ENCODE measurements at regions not wholly inside any gene's neighbourhood (a gene's known extent, or its start where the extent isn't known, plus 50 kb on each side); places are given as distances from the start of the nearest gene placed in this dataset.
"Not testable (repeated sequence)": the region's sequence is repeated elsewhere in the genome, so short reads cannot be mapped to it uniquely, and the experiment has no call there.

DNA sequence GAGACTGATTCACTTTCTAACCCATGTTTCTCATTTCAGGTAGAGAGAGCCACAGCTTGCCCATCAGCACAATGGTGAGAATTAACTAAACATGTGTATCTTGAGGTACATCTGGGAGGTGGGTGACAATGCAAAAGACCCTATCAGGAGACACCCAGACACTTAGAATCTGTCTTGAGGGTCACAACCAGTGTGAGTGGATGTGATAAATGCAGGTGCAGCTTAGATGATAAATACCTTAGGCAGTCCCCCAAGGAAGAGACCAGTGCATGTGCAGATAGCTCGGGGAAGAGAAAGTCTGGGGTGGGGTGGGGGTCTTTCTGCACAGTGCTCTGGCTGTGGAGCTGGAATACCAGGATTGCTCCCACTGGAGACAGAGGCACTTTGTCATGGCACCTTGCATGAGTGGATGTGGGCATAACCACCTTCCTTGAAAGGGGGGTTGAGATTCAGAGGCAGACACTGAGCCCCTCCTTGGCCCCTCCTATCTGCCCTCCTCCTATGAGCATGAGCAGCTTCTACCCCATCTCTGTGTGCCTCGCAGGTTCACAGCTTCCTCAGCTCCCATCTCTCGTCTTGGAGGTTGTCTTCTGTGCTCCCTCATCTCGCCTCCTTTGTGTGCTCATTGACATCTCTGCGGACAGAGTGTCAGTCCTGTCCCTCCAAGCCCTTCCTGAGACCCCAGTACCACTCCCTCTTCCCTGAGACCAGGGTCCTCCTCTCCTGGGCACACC is 349.8 kb downstream of the TCERG1L start:
- DNase-seq (ENCODE audit: low read depth in 2 of 2) = no peak

DNA sequence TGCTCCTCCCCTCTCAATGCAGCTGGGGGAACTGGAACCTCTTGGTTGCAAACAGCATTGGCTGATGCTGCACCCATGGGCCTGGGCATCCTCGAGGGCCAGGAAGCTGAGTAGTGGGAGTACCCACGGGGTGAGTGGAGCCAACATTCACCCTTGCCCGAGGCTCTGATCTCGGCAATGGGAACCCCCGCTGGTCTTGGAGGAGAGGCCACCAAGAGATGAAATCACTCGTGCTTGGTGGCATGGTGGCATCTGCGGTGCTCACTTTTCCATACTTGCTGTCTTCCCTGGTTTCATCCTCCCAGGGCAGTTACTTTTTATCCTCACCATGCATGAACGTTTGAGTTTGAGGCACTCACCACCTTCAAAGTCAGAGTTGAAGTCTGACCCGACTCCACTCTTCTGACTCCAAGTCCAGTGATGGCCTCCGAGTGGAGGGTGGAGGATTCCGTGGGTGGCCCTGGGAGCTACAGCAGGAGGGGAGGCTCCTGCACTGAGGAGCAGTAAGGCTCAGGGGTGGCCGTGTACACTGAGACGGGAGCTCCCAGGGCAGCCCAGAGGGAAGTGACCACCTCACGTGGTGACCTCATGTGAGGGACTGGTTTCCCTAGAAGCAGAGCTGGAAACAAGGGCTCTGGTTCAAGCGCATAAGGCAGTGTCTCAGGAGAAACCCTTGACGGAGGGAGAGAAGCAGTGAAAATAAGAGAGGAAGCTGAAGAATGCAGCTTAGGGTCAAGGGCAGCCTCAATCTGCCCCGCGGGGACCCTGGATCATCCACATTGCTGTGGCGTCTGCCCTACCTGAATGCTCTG is 349.1 kb downstream of the TCERG1L start:
- DNase-seq (ENCODE audit: low read depth in 2 of 2) = no peak

DNA sequence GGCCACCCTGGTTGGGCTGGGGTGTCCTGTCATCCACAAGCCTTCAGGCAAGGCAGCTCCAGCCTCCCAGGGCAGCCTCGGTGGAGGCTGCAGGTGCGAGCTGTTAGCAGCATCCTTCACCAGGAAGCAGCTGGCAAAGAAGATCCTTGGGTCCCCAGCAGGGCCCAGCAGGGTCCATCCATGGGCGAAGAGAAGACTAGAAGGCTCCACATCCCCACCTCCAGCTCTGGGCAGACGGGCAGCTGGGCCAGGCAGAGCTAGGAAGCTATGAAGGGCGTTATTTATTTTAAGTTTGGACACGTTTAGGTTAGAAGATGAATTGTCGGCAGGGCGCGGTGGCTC is 348.5 kb downstream of the TCERG1L start:
- no peak for DNase-seq (ENCODE audit: low read depth in 2 of 2)

DNA sequence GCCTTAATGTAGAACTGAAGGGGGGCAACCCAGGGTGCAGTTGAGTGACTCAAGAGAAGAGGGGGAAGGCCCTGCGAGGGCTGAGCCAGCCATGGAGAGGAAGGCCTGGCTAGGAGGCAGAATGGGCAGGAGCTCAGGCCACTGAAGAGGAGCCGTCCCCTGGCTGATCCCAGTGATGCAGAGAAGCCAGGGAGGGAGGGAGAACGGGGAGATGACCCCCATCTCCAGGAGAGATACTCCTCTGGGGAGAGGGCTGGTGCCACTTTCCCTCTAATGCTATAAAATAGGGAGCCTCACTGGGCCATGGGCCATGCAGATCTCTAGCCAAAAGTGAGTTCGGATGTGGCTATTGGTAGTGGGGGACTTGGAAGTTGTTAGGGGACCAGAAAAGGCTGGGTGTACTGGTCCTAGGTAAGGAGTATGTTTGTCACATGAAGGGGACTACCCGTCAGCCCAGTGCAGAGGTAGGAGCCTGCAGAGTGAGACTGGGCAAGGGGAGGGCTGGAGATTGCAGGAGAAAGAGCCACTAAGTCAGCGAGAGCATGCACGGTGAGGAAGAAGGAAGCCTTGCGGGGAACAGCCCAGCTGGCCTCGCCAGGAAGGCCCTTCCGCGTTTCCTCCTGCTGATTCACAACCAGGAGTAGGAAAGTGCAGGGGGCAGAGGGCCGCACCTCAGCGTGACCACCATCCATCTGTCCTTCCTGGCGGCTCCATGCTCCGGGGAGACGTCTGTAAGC is 347.6 kb downstream of the TCERG1L start:
- DNase-seq (ENCODE audit: low read depth in 2 of 2) = no peak

DNA sequence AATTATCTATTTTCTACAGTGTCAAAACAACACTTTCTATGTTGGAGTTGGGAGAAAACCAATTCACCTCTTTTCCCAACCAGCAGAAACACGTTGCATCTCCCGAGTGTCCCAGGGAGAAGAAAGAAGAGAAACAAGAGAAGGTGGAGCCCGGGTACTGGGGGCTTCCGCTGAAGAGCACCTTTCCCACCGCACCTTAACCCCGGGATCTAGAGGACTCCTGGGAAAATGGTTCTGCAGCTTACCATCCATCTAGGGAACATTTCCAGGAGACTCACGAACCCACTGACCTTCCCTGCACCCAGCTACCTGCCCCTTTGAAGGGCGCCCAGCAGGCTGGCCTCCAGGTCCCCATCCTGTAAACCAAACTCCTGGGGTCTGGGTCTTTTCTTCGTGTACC is 346.8 kb downstream of the TCERG1L start:
- no peak for DNase-seq (ENCODE audit: low read depth in 2 of 2)

DNA sequence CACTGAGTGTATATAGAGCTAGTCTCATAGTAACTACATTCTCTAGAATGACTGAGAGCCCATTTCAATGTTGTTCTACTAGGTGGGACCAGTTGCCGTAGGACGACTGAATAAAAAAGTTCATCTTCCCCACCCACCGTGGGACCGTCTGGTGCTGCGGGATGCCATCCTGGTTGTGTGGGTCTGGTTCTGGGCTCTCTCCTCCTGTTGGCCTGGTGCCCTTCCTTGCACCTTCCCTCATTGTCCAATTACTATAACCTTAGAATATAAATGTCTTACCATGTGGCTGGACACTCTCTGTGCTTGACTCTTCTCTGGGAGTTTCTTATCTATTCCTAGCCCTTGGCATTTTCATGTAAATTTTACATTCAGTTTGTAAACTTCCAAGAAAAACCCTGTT is 344.4 kb downstream of the TCERG1L start:
- DNase-seq (ENCODE audit: low read depth in 2 of 2) = no peak

DNA sequence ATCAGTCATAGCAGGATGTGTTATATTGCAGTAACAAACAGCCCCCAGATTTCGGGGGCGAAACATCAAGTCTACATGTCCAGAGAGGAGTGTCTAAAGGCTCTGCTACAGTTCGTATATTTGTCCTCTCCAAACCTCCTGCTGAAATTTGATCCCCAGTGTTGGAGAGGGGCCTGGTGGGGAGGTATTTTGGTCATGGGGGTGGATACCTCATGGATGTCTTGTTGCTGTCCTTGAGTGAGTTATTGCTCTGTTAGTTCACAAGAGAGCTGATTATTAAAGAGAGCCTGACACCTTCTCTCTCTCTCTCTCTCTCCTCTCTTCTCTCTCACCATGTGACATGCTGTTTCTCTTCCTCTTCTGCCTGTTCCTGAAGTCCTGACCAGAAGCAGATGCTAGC is 343.7 kb downstream of the TCERG1L start:
- no peak for DNase-seq (ENCODE audit: low read depth in 2 of 2)

DNA sequence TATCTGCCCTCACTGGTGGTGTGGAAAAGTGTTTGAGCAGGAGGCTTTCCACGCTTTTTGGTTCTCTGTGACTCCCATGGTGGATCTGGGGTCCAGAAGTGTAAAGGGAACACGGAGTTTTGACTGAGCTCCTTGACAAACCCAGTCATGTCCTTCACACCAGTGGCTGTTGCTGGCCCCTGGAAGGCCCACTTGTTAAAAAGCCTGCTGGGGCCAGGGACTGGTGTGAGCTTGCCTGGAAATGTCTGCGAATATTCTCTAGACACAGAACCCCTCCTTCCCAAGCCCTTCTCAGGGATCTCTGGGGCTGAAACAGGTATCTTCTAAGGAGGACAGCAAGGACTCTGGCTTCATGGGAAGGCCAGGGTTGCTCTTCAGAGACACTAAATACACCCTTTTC is 343.0 kb downstream of the TCERG1L start:
- no peak for DNase-seq (ENCODE audit: low read depth in 2 of 2)

DNA sequence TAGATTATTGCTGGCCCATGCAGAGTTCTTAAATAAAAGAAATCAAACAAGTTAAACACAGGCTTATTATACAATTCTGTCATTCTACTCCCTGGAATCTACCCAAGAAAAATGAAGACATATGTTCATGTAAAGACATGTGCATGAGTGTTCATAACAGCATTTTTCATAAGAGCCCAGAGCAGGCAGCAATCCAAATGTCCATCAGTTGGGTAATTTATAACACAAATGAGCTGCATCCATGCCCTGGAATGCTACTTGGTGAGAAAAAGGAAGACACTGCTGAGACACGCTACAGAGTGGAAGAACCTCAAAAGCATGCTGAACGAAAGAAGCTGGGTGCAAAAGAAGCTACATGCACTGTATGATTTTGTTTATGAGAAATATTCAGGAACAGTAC is 342.6 kb downstream of the TCERG1L start:
- no peak for DNase-seq (ENCODE audit: low read depth in 2 of 2)

DNA sequence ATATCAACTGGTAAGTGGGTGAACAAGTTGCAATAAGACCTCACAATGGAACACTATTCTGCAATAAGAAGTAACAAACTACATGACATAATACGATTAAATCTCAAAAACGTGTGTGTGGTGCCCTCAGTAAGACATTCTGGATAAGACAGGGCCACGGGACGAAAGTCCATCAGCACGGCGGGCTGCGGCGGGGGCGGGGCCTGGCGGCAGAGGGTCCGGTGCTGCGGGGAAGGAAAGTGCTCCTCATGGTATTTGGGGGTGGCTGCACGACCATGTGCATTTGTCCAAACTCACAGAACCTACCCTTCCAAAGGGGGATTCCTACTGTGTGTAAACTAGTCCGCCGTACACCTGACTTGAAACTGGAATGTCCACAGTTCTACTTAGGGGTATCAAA is 341.8 kb downstream of the TCERG1L start:
- DNase-seq (ENCODE audit: low read depth in 2 of 2) = no peak

DNA sequence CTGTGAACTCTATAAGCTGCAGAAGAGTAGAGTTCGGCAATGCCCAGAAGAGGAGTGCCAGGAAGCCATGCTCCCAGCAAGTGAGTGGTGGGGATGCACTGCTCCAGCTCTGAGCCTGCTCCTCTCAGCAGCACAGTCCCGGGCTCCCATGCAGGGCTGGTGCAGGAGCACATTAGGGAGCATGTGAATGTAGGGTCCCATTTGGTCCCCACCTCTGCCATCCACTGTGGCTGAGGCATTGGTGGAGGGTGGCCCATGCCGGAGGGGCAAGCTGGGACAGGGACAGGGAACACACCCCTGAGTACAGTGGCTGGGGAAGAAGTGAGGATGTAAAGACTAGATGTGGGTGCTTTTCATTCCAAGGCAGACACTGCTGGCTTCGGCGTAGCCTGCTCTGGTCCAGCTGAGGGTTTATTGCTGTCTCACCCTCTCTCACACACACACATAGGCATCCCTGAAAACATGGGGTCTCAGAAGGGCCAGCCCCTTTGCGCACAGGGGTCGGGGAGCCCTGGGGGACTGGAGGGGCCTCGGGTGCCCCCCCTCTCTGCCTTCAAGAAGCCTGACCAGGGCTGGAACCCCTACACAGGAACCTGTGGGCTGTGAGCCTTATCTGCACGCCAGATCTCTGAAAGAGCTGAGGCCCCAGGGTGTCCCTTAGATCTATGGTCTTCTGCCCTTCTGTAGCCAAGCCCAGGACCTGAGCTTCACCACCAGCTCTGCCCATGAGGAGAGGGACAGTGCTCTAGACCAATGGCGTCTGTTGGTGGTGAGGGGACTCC is 341.0 kb downstream of the TCERG1L start:
- no peak for DNase-seq (ENCODE audit: low read depth in 2 of 2)

DNA sequence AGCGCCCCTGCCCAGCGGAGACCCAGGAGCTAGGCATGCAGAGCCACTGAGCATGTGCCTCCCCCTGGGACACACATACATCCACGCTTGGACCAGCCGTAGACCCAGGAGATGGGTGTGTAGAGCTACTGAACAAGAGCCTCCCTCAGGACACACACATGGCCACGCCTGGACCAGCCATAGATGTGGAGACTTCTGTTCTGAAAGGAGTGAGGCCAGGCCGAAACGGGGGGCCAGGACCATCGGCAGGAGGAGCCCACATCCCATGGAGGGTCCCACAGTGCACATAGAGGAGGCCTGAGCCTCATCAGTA is 340.4 kb downstream of the TCERG1L start:
- no peak for DNase-seq (ENCODE audit: low read depth in 2 of 2)

DNA sequence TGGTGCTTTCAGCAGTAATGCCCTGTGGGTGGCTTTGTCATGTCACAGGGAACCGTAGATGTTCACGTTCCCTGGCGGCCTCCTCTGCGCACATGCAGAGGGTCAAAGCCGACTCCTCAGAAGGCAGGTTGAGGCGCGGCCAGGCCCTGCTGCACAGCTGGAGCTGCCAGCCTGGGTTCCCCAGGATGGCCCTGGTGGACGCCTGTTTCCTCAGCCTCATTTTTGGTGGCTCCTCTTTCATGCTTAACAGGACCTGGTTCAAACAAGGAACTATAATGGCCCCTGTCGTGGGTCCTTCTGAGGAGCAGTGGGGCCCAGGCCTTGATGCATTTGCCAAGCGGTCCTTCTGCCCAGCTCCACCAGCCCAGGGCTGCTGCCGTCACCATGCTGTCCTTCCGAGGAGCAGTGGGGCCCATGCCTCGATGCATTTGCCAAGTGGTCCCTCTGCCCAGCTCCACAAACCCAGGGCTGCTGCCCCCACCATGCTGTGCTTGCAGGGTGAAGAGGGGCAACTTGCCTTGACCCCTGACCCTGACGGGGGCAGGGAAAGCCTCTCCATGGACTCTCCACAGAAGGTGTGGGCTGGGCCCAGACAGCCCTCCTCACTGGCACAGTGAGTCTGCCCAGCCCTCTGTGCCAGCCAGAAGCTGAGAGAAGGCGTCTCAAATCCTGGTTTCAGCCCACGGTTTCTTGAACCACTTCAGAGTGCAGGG is 338.2 kb downstream of the TCERG1L start:
- no peak for DNase-seq (ENCODE audit: low read depth in 2 of 2)

DNA sequence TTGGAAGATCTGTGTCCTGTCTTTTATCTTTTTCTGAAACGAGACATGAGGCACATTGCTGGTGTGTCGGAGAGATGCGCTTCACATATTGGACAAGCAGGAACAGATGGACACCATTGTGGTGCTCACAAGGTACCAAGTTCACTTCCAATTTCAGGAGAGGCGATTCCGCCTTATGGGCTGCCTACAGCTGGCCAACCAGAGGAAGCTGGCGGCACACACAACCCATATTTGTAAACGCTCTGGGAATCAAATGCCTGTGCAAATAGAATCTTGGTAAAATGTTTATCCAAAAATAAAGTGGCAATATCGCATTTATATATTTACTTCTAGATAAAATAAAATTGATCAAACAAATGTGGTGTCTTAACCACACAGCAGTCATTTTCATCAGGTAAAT is 337.4 kb downstream of the TCERG1L start:
- no peak for DNase-seq (ENCODE audit: low read depth in 2 of 2)

DNA sequence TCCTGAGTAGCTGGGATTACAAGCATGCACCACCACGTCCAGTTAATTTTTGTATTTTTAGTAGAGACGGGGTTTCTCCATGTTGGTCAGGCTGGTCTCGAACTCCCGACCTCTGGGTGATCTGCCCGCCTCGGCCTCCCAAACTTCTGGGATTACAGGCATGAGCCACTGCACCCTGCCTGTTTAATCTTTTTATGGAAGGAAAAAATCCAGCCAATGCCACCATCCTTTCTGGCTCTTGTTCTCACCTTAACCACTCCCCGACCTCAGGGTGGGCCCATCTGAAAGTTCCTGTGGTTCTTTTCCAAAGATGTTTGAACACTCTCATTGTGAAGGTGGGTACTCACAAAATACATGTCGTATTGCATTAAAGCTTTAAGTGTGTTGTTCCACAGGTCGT is 336.2 kb downstream of the TCERG1L start:
- not testable (repeated sequence) for DNase-seq (ENCODE audit: low read depth in 2 of 2)

DNA sequence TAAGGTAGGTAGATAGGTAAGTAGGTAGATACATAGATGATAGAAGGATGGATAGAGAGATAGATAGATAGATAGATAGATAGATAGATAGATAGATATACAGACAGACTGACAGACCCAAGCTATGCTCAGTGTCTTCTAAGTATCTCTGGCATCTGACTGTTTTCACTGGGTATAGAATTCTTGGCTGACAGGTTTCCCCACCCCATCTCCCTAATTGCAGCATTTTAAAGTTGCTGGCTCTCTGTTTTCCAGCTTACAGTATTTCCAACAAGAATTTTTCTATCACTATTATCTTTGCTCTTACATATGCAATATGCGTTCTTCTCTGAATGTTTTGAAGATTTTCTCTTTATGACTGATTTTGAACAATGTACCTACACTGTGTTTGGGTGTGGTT is 328.7 kb downstream of the TCERG1L start:
- no peak for DNase-seq (ENCODE audit: low read depth in 2 of 2)

DNA sequence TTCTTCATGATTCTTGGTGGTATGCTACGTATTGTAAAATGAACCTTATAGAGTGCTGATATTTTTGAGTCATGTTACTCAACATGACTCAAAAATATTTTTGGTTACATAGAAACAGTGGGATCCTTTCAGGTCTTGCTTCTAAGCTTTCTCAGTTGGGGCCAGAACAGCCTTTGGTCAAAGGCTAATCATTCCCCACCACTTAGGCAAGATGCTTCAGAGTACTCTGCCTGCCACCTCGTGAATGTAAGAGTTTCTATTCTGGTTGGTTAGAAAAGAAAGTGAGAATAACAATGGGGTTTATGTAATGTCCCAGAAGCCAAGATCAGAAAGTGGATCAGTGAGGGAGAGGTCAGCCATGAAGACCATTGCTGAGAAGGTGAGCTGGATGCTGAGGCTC is 327.8 kb downstream of the TCERG1L start:
- DNase-seq (ENCODE audit: low read depth in 2 of 2) = no peak

DNA sequence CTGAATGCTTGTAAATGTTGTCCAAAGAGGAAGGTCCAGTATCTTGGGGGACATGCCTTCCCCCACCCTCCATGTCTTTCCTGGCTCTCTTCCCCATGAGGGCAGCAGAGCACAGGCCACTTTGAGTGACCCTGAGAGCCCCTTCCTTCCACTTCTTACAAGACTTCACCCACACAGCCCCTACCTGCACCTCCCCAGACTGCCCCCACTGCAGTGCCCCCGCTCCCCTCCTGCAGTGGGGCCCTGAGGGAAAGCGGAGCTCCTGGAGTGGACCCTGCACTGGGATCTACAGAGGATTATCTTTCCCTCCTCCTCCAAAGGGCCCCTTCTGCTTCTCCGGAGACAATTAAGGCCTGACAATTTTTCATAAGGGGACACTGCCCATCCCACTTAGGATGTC is 326.8 kb downstream of the TCERG1L start:
- no peak for DNase-seq (ENCODE audit: low read depth in 2 of 2)

DNA sequence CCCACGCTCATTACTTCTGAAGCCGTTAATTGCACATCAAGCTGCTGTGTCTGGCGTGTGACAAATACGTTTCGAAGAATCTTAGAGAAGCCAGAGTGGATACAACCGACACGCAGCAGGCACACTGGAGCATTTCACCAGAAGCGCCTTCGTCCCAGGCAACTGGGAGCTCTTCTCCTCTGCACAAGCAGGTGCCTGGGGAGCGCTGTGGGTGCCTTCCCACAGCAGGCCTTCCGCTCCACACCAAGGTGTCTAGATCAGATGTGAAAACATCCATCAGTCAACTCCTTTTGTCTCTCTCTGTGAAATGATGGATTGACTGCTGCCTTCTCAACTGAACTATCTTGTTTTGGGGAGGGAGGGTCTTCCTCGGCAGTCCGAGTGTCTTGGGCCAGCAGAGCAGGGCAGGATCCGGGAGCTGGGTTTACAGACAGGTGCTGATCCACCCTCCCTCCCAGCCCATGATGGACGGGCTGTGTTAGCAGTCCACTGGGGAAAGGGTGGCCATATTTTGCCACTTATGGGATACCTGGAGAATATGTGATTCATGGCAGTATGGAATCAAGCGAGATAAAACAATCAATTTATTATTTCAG is 326.3 kb downstream of the TCERG1L start:
- no peak for DNase-seq (ENCODE audit: low read depth in 2 of 2)

DNA sequence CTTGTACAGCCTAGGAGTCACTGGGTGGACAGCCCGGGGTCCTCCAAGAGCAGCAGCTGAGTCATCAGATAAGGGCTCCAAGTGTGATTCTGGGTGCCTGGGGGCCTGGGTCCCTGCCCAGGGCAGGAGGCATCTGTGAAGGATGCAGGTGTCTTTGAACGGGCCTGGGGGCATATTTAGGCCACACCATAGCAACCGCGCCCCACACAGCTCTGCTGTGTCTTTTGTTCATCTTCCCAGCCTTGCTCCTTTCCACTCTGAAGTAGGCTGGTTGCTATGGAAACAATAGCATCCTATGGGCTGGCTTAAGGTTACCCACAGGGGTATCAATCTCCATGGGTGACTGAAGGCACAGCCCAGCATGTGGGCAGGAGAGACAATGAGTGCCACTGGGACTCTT is 324.7 kb downstream of the TCERG1L start:
- no peak for DNase-seq (ENCODE audit: low read depth in 2 of 2)

DNA sequence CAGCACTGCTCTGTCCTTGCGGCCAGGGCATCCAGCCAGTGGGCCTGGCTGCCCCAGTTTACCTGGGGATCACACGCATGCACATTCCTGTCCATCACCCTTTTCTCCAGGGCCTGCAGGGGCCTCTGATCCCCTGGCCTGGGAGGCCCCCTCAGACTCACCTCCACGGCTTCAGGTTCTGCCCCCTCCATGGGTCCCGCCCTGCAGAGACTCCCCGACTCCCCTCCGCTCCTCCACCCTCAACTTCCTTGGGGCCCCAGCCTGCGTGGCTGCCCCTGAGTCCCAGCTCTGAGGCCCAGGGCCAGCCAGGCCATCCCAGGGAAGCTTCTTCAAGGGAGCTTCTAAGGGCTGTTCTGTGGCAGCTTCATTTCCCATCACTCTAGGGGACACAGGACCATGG is 324.1 kb downstream of the TCERG1L start:
- no peak for DNase-seq (ENCODE audit: low read depth in 2 of 2)
